NT2/D1 (cell line): ENCODE measurements at regions not wholly inside any gene's neighbourhood (a gene's known extent, or its start where the extent isn't known, plus 50 kb on each side); places are given as distances from the start of the nearest gene placed in this dataset.

Source experiments
- SUZ12 ChIP-seq: IDR thresholded peaks from 2 replicates; pipeline ENCODE4 v1.6.1; 2011; ENCODE audit not compliant: insufficient read length, insufficient read depth; ENCODE audit errors: extremely low read depth
- YY1 ChIP-seq: IDR thresholded peaks from 2 replicates; pipeline ENCODE4 v1.6.1; 2011; ENCODE audit not compliant: insufficient read length, insufficient read depth
- ZNF274 ChIP-seq: IDR thresholded peaks from 2 replicates; pipeline ENCODE4 v1.6.1; 2011; ENCODE audit warnings: mild to moderate bottlenecking, low read depth, low read length

DNA sequence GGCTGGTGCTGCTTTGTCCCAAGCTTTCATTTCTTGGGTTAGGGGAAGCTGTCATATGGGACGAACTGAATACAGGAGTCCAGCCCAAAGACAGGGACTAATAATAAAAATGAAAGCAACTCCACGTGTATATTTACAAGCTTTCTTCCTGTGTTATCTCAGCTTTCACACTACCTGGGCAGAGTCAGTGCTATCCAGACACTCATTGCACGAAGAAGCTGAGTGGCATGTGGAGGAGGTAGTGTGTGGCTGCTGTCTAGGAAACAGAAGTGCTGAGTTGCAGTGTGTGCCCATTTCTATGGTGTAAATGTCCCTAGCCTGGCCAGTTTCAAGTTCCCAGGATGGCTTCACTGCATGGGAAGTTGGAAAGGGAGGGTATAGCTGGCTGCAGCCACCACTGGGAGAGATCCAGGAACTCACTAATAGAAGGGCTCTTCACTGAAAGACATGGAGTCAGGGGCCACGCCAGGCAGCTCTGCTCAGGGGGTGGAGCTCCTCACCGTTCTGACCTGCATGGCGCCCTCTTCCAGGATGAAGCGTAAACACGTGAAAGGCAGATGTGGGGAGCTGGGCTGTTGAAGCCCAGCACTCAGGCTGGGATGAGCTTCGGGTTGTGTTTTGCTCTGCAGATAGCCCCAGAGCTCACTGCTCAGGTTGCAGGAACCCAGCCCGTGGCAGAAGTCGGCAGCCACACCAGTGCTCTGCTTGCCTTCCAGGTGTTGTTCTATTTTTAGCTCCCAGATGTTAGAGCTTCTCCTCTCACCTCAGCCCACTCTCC is 116.9 kb downstream of the IRX2 start:
- TF ChIP-seq SUZ12 (no peak), ZNF274 (no peak), YY1 (no peak)
